ENCODE measurements at regions not wholly inside any gene's neighbourhood (a gene's known extent, or its start where the extent isn't known, plus 50 kb on each side); places are given as distances from the start of the nearest gene placed in this dataset.

- no peak for TF ChIP-seq CTCF (IDR thresholded peaks at IDR 0.05)
- no peak for TF ChIP-seq POLR2A (IDR thresholded peaks at IDR 0.05)
These were observed 590.3 kb downstream of the BUD13 start for GRCh38 chr11:116182356-116182966.

Data from esophagus squamous epithelium (tissue), 4 donors.